ENCODE measurements at regions not wholly inside any gene's neighbourhood (a gene's known extent, or its start where the extent isn't known, plus 50 kb on each side); places are given as distances from the start of the nearest gene placed in this dataset.

GRCh38 chr2:195457873-195458272 lies 199.2 kb upstream of the SLC39A10 start:
- Histone ChIP-seq H3K79me2 (ENCODE audit: low read length) (no peaks in the 10 kb centered on the region), H3K27ac (ENCODE audit: low read length) (no peak overlapping the region), H3K9me3 (replicated peaks; ENCODE audit: insufficient read depth, low read length) (no peaks in the 10 kb centered on the region), H2AFZ (ENCODE audit: low read length) (no peak overlapping the region), H3K27me3 (replicated peaks; ENCODE audit: insufficient read depth, low read length) (no peaks in the 10 kb centered on the region), H3K4me1 (ENCODE audit: low read length) (peaks cover 9% of the 10 kb centered on the region), H4K20me1 (ENCODE audit: insufficient read depth, low read length) (no peaks in the 10 kb centered on the region), H3K9ac (ENCODE audit: low read length) (no peak overlapping the region), H3K4me2 (ENCODE audit: low read depth, low read length) (no peak overlapping the region), H3F3A (ENCODE audit: insufficient read depth, low read length) (no peaks in the 10 kb centered on the region), H3K4me3 (ENCODE audit: low read length) (no peak overlapping the region), H3K9me2 (replicated peaks; ENCODE audit: insufficient read depth, low read length) (no peaks in the 10 kb centered on the region), H3K36me3 (replicated peaks; ENCODE audit: insufficient read depth, low read length) (no peaks in the 10 kb centered on the region)
- TF ChIP-seq EZH2phosphoT487 (IDR thresholded peaks at IDR 0.05; ENCODE audit: low read length) (no peak), EZH2 (optimal IDR thresholded peaks at IDR 0.05; ENCODE audit: low read depth, low read length) (no peak)
- TF ChIP-seq, protein P1, sequence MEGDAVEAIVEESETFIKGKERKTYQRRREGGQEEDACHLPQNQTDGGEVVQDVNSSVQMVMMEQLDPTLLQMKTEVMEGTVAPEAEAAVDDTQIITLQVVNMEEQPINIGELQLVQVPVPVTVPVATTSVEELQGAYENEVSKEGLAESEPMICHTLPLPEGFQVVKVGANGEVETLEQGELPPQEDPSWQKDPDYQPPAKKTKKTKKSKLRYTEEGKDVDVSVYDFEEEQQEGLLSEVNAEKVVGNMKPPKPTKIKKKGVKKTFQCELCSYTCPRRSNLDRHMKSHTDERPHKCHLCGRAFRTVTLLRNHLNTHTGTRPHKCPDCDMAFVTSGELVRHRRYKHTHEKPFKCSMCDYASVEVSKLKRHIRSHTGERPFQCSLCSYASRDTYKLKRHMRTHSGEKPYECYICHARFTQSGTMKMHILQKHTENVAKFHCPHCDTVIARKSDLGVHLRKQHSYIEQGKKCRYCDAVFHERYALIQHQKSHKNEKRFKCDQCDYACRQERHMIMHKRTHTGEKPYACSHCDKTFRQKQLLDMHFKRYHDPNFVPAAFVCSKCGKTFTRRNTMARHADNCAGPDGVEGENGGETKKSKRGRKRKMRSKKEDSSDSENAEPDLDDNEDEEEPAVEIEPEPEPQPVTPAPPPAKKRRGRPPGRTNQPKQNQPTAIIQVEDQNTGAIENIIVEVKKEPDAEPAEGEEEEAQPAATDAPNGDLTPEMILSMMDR (IDR thresholded peaks at IDR 0.05; ENCODE audit: low read length), result no peak
- no peak for DNase-seq

GRCh38 chr2:195456771-195457170 lies 200.3 kb upstream of the SLC39A10 start:
- Histone ChIP-seq H3K9ac (ENCODE audit: low read length) (no peak overlapping the region), H2AFZ (ENCODE audit: low read length) (no peak overlapping the region), H3K27ac (ENCODE audit: low read length) (no peak overlapping the region)

GRCh38 chr2:195451160-195451559 lies 205.9 kb upstream of the SLC39A10 start:
- Histone ChIP-seq H3K9ac (ENCODE audit: low read length) (no peak overlapping the region), H3K36me3 (replicated peaks; ENCODE audit: insufficient read depth, low read length) (no peaks in the 10 kb centered on the region), H3K27ac (ENCODE audit: low read length) (no peak overlapping the region), H3K9me2 (replicated peaks; ENCODE audit: insufficient read depth, low read length) (no peaks in the 10 kb centered on the region), H3K4me3 (ENCODE audit: low read length) (no peak overlapping the region), H3F3A (ENCODE audit: insufficient read depth, low read length) (no peaks in the 10 kb centered on the region), H3K4me2 (ENCODE audit: low read depth, low read length) (no peak overlapping the region), H3K79me2 (ENCODE audit: low read length) (no peaks in the 10 kb centered on the region), H3K9me3 (replicated peaks; ENCODE audit: insufficient read depth, low read length) (no peaks in the 10 kb centered on the region), H4K20me1 (ENCODE audit: insufficient read depth, low read length) (no peaks in the 10 kb centered on the region), H3K27me3 (replicated peaks; ENCODE audit: insufficient read depth, low read length) (no peaks in the 10 kb centered on the region), H3K4me1 (ENCODE audit: low read length) (peaks cover 9% of the 10 kb centered on the region), H2AFZ (ENCODE audit: low read length) (no peak overlapping the region)
- DNase-seq, result no peak
- TF ChIP-seq EZH2phosphoT487 (IDR thresholded peaks at IDR 0.05; ENCODE audit: low read length) (no peak), EZH2 (optimal IDR thresholded peaks at IDR 0.05; ENCODE audit: low read depth, low read length) (no peak)
- TF ChIP-seq, protein P1 (IDR thresholded peaks at IDR 0.05; ENCODE audit: low read length), result no peak

More at GRCh38 chr2:195456771-195457170, 200.3 kb upstream of the SLC39A10 start:
- H3K9me2 ChIP-seq (replicated peaks; ENCODE audit: insufficient read depth, low read length), result no peaks in the 10 kb centered on the region
- no peaks in the 10 kb centered on the region for H3K36me3 ChIP-seq (replicated peaks; ENCODE audit: insufficient read depth, low read length)
- no peaks in the 10 kb centered on the region for H3K27me3 ChIP-seq (replicated peaks; ENCODE audit: insufficient read depth, low read length)
- no peaks in the 10 kb centered on the region for H4K20me1 ChIP-seq (ENCODE audit: insufficient read depth, low read length)
- TF ChIP-seq, protein P1 (IDR thresholded peaks at IDR 0.05; ENCODE audit: low read length), result no peak
- no peak for TF ChIP-seq EZH2phosphoT487 (IDR thresholded peaks at IDR 0.05; ENCODE audit: low read length)
- TF ChIP-seq EZH2 (optimal IDR thresholded peaks at IDR 0.05; ENCODE audit: low read depth, low read length), result no peak
- DNase-seq, result no peak
- no peak overlapping the region for H3K4me2 ChIP-seq (ENCODE audit: low read depth, low read length)
- no peak overlapping the region for H3K4me3 ChIP-seq (ENCODE audit: low read length)
- no peaks in the 10 kb centered on the region for H3F3A ChIP-seq (ENCODE audit: insufficient read depth, low read length)
- no peaks in the 10 kb centered on the region for H3K79me2 ChIP-seq (ENCODE audit: low read length)
- H3K4me1 ChIP-seq (ENCODE audit: low read length), result peaks cover 9% of the 10 kb centered on the region
- no peaks in the 10 kb centered on the region for H3K9me3 ChIP-seq (replicated peaks; ENCODE audit: insufficient read depth, low read length)
